ENCODE measurements at regions not wholly inside any gene's neighbourhood (a gene's known extent, or its start where the extent isn't known, plus 50 kb on each side); places are given as distances from the start of the nearest gene placed in this dataset.
"Not testable (repeated sequence)": the region's sequence is repeated elsewhere in the genome, so short reads cannot be mapped to it uniquely, and the experiment has no call there.

GRCh38 chr3:182149594-182149993, 437.9 kb downstream of the SOX2 start:
- no peaks in the 10 kb centered on the region for H3K36me3 ChIP-seq (ENCODE audit: control insufficient read depth, insufficient read depth, low read length)
- peaks cover 16 to 17% of the 10 kb centered on the region in 2 donors for H3K9me3 Mint-ChIP-seq
- no peak overlapping the region for H3K27ac ChIP-seq (ENCODE audit: low read length)
- intact Hi-C loops (cut with micrococcal nuclease), result no loop called here
- 93% methylated on average over 3 of the region's 3 CpGs for WGBS (ENCODE audit: insufficient coverage)
- no peaks in the 10 kb centered on the region for H3K4me1 ChIP-seq (ENCODE audit: control insufficient read depth, insufficient read depth, low read length)
- DNase-seq, result no peak
- ATAC-seq, result no peak
- no peaks in the 10 kb centered on the region for H3K27me3 ChIP-seq (ENCODE audit: control insufficient read depth, insufficient read depth, low read length)
- TF ChIP-seq CTCF (IDR thresholded peaks at IDR 0.05), result no peak
- no peaks in the 10 kb centered on the region for H3K36me3 Mint-ChIP-seq
- H3K4me3 ChIP-seq (ENCODE audit: low read length), result no peak overlapping the region
- no peaks in the 10 kb centered on the region for H3K27me3 Mint-ChIP-seq (ENCODE audit: low read depth in 2 of 2)
- H3K27ac Mint-ChIP-seq, result no peak overlapping the region
- no peaks in the 10 kb centered on the region for H3K9me3 ChIP-seq (ENCODE audit: control insufficient read depth, insufficient read depth, low read length)
- no peaks in the 10 kb centered on the region for H3K4me1 Mint-ChIP-seq
- no peak overlapping the region for H3K4me3 Mint-ChIP-seq

GRCh38 chr3:182156326-182156725, 444.6 kb downstream of the SOX2 start:
- H3K4me1 ChIP-seq (ENCODE audit: control insufficient read depth, insufficient read depth, low read length); H3K4me3 Mint-ChIP-seq; H3K9me3 ChIP-seq (ENCODE audit: control insufficient read depth, insufficient read depth, low read length); H3K27ac ChIP-seq (ENCODE audit: low read length); DNase-seq; H3K36me3 ChIP-seq (ENCODE audit: control insufficient read depth, insufficient read depth, low read length); H3K4me1 Mint-ChIP-seq; H3K36me3 Mint-ChIP-seq; H3K27ac Mint-ChIP-seq; H3K27me3 Mint-ChIP-seq (ENCODE audit: low read depth in 2 of 2); ATAC-seq; H3K27me3 ChIP-seq (ENCODE audit: control insufficient read depth, insufficient read depth, low read length); H3K4me3 ChIP-seq (ENCODE audit: low read length); intact Hi-C loops (cut with micrococcal nuclease): not testable (repeated sequence)
- peaks cover 9 to 13% of the 10 kb centered on the region in 2 donors for H3K9me3 Mint-ChIP-seq
- 64% methylated on average over 3 of the region's 3 CpGs for WGBS (ENCODE audit: insufficient coverage)

GRCh38 chr3:182165234-182165633, 453.5 kb downstream of the SOX2 start:
- ATAC-seq (no peak), DNase-seq (no peak)
- Histone ChIP-seq H3K4me1 (ENCODE audit: control insufficient read depth, insufficient read depth, low read length) (no peaks in the 10 kb centered on the region), H3K9me3 (ENCODE audit: control insufficient read depth, insufficient read depth, low read length) (no peaks in the 10 kb centered on the region), H3K4me3 (ENCODE audit: low read length) (no peak overlapping the region), H3K36me3 (ENCODE audit: control insufficient read depth, insufficient read depth, low read length) (no peaks in the 10 kb centered on the region), H3K27ac (ENCODE audit: low read length) (no peak overlapping the region), H3K27me3 (ENCODE audit: control insufficient read depth, insufficient read depth, low read length) (no peaks in the 10 kb centered on the region)
- Mint-ChIP-seq H3K27me3 (ENCODE audit: low read depth in 2 of 2) (no peaks in the 10 kb centered on the region), H3K27ac (no peak overlapping the region), H3K36me3 (no peaks in the 10 kb centered on the region), H3K9me3 (peaks cover 0 to 3% of the 10 kb centered on the region in 2 donors), H3K4me1 (no peaks in the 10 kb centered on the region), H3K4me3 (no peak overlapping the region)
- intact Hi-C loops (cut with micrococcal nuclease), result no loop called here
- TF ChIP-seq CTCF (IDR thresholded peaks at IDR 0.05), result no peak
- 79% methylated on average over 4 of the region's 4 CpGs for WGBS (ENCODE audit: insufficient coverage)

- no peak overlapping the region for H3K4me3 ChIP-seq (ENCODE audit: low read length)
- ATAC-seq (no peak), DNase-seq (no peak)
- no peak for TF ChIP-seq CTCF (IDR thresholded peaks at IDR 0.05)
- no peak overlapping the region for H3K27ac Mint-ChIP-seq
- 65% methylated on average over 4 of the region's 4 CpGs for WGBS (ENCODE audit: insufficient coverage)
- H3K9me3 ChIP-seq (ENCODE audit: control insufficient read depth, insufficient read depth, low read length), result no peaks in the 10 kb centered on the region
- H3K36me3 Mint-ChIP-seq, result no peaks in the 10 kb centered on the region
- H3K27me3 ChIP-seq (ENCODE audit: control insufficient read depth, insufficient read depth, low read length), result no peaks in the 10 kb centered on the region
- intact Hi-C loops (cut with micrococcal nuclease), result no loop called here
- H3K4me1 ChIP-seq (ENCODE audit: control insufficient read depth, insufficient read depth, low read length), result no peaks in the 10 kb centered on the region
- H3K9me3 Mint-ChIP-seq, result peaks cover 0 to 3% of the 10 kb centered on the region in 2 donors
- H3K4me1 Mint-ChIP-seq, result no peaks in the 10 kb centered on the region
- H3K36me3 ChIP-seq (ENCODE audit: control insufficient read depth, insufficient read depth, low read length), result no peaks in the 10 kb centered on the region
- H3K27ac ChIP-seq (ENCODE audit: low read length), result no peak overlapping the region
- H3K4me3 Mint-ChIP-seq, result no peak overlapping the region
- no peaks in the 10 kb centered on the region for H3K27me3 Mint-ChIP-seq (ENCODE audit: low read depth in 2 of 2)
Measured at GRCh38 chr3:182172534-182172933, 460.8 kb downstream of the SOX2 start.
